K562 (cell line): ENCODE measurements at regions not wholly inside any gene's neighbourhood (a gene's known extent, or its start where the extent isn't known, plus 50 kb on each side); places are given as distances from the start of the nearest gene placed in this dataset.

Source experiments
- ATAC-seq: fragments of 200-7000 bp; cut with Tn5 transposase; 3 replicates; pipeline ENCODE4 v1.9.1; 2020; ENCODE audit warnings: moderate library complexity
- BruUV-seq: library from RNA; stranded (reverse); fragments of 400-500 nt; replicated peaks from 2 replicates; lab custom pipeline; 2021; lab: Mats Ljungman, UMichigan
- CTCF ChIA-PET: fragments of 300-600 bp; formaldehyde crosslinking; extraction: SDS; loops from one replicate; lab custom pipeline; 2021; ENCODE audit warnings: low intra/inter-chr PET ratio; lab: Yijun Ruan, JAX
- POLR2A ChIA-PET: fragments of 300-600, 350-650 bp; sonication (Branson Sonifier 250); formaldehyde crosslinking; extraction: SDS; loops from one replicate; lab custom pipeline; 2021; ENCODE audit warnings: antibody characterized with exemption, inconsistent platforms; lab: Yijun Ruan, JAX
- DNase-seq, 4 experiments: peaks; one replicate each; pipeline versions ENCODE4 v3.0.0 to v3.0.0-alpha.2; 2011 to 2018; ENCODE audit warnings: low spot score in 3 of 4, mixed read lengths in 3 of 4; ENCODE audit errors: extremely low read depth in 1 of 4
- FAIRE-seq: peaks from 2 replicates; lab custom pipeline; 2011; peaks lifted over from hg19 to GRCh38; lab: Jason Lieb, UNC
- H2AFZ ChIP-seq: 2 replicates; pipeline ENCODE4 v1.6.0; 2011; ENCODE audit warnings: low read depth, low read length, control low read depth, inconsistent platforms
- H3K27ac ChIP-seq: fragments of 200-600 bp; 3 replicates; pipeline ENCODE4 v1.8.0; 2011; ENCODE audit warnings: low read depth, mild to moderate bottlenecking, control low read depth, inconsistent platforms, low read length, moderate library complexity, mixed read lengths; ENCODE audit errors: extremely low read depth
- H3K27me3 ChIP-seq, 2 experiments: fragments of 300-600 bp in 1 of 2; 2 replicates in 1 of 2; 3 replicates in 1 of 2; pipeline versions ENCODE4 v1.6.0 to v1.8.0; 2011; ENCODE audit warnings: inconsistent platforms in 2 of 2, low read length in 2 of 2, mild to moderate bottlenecking in 1 of 2, mixed read lengths in 1 of 2, moderate library complexity in 1 of 2; ENCODE audit not compliant: control insufficient read depth in 2 of 2, insufficient read depth in 2 of 2
- H3K36me3 ChIP-seq: fragments of 300-600 bp; 3 replicates; pipeline ENCODE4 v1.8.0; 2011; ENCODE audit warnings: mild to moderate bottlenecking, low read length, inconsistent platforms; ENCODE audit not compliant: control insufficient read depth, insufficient read depth
- H3K4me1 ChIP-seq, 2 experiments: fragments of 200-600 bp in 1 of 2; replicated peaks in 1 of 2; 2 replicates in 1 of 2; 3 replicates in 1 of 2; pipeline versions ENCODE4 v1.5.1 to v1.8.0; 2011; ENCODE audit warnings: inconsistent platforms in 2 of 2, low read length in 2 of 2, mild to moderate bottlenecking in 1 of 2, mixed read lengths in 1 of 2, moderate library complexity in 1 of 2; ENCODE audit not compliant: control insufficient read depth in 2 of 2, insufficient read depth in 2 of 2
- H3K4me2 ChIP-seq: 2 replicates; pipeline ENCODE4 v1.6.1; 2011; ENCODE audit warnings: low read length, control low read depth, inconsistent platforms, mixed read lengths; ENCODE audit not compliant: insufficient read depth
- H3K4me3 ChIP-seq: fragments of 200-600 bp; sonication (generic), shearing (Covaris generic); 2 replicates; pipeline ENCODE4 v1.5.1; 2016; ENCODE audit warnings: control low read depth, inconsistent platforms
- H3K79me2 ChIP-seq: fragments of 200-600 bp; 3 replicates; pipeline ENCODE4 v1.8.0; 2011; ENCODE audit warnings: low read length, inconsistent platforms; ENCODE audit not compliant: control insufficient read depth, insufficient read depth
- H3K9ac ChIP-seq, 2 experiments: 2 replicates each; pipeline versions ENCODE4 v1.6.0 to v1.6.1; 2011; ENCODE audit warnings: low read depth in 2 of 2, low read length in 2 of 2, control low read depth in 1 of 2, inconsistent platforms in 1 of 2, mild to moderate bottlenecking in 1 of 2, mixed read lengths in 1 of 2; ENCODE audit not compliant: insufficient read depth in 1 of 2
- H3K9me1 ChIP-seq: one replicate; pipeline ENCODE4 v1.6.0; 2011; ENCODE audit warnings: inconsistent platforms, mild to moderate bottlenecking, low read length, moderate library complexity; ENCODE audit not compliant: control insufficient read depth, insufficient read depth
- H3K9me3 ChIP-seq: replicated peaks from 2 replicates; pipeline ENCODE4 v1.5.1; 2011; ENCODE audit warnings: low read depth, low read length, inconsistent platforms; ENCODE audit not compliant: control insufficient read depth, insufficient read depth
- H4K20me1 ChIP-seq: replicated peaks from 2 replicates; pipeline ENCODE4 v1.6.1; 2011; ENCODE audit warnings: low read length, inconsistent platforms, mixed read lengths; ENCODE audit not compliant: control insufficient read depth, insufficient read depth
- ATF7 ChIP-seq: fragments of 450-650 bp; IDR thresholded peaks from 2 replicates; pipeline ENCODE4 v1.7.1; 2014; ENCODE audit warnings: mild to moderate bottlenecking, moderate library complexity
- BHLHE40 ChIP-seq: IDR thresholded peaks from 2 replicates; pipeline ENCODE4 v1.6.1; 2011; ENCODE audit warnings: low read length, improper control_type of control experiment
- CEBPB ChIP-seq: fragments of 450-650 bp; IDR thresholded peaks from 2 replicates; pipeline ENCODE4 v1.6.1; 2016; ENCODE audit warnings: missing genetic modification characterization, missing compliant biosample characterization
- E2F8 ChIP-seq: fragments of 450-650 bp; IDR thresholded peaks from 2 replicates; pipeline ENCODE4 v1.7.1; 2018; ENCODE audit warnings: mild to moderate bottlenecking, low read depth; ENCODE audit not compliant: partially characterized antibody
- ETV1 ChIP-seq: fragments of 450-650 bp; conservative IDR thresholded peaks from 2 replicates; pipeline ENCODE4 v1.6.1; 2016; ENCODE audit warnings: missing genetic modification characterization, control low read depth, low read depth, missing compliant biosample characterization
- HOMEZ ChIP-seq: fragments of 250-450 bp; sonication (Bioruptor Pico); IDR thresholded peaks from 2 replicates; pipeline ENCODE4 v1.4.0; 2020; ENCODE audit warnings: mild to moderate bottlenecking, moderate library complexity
- RBFOX2 ChIP-seq: fragments of 200-400 bp; formaldehyde crosslinking; IDR thresholded peaks from 2 replicates; pipeline ENCODE4 v1.6.1; 2017; ENCODE audit warnings: low read depth, mild to moderate bottlenecking, low read length, moderate library complexity
- RBM25 ChIP-seq: fragments of 200-400 bp; formaldehyde crosslinking; IDR thresholded peaks from 2 replicates; pipeline ENCODE4 v1.6.1; 2018; ENCODE audit warnings: low read length, low read depth, moderate library complexity; ENCODE audit not compliant: severe bottlenecking
- SMAD4 ChIP-seq: fragments of 250-450 bp; sonication (Bioruptor Pico); conservative IDR thresholded peaks from 2 replicates; pipeline ENCODE4 v1.8.0; 2021; ENCODE audit warnings: inconsistent platforms, mild to moderate bottlenecking, moderate library complexity
- SRF ChIP-seq, 2 experiments: fragments of 250-450, 450-650 bp in 1 of 2; sonication (Bioruptor Pico) in 1 of 2; sonication (generic) in 1 of 2; formaldehyde crosslinking; IDR thresholded peaks; 2 replicates each; pipeline versions ENCODE4 v1.5.0 to v1.5.1; 2020 to 2022; ENCODE audit warnings: mild to moderate bottlenecking in 1 of 2, missing genetic modification reagents in 1 of 2
- ZBTB1 ChIP-seq: sonication (generic); formaldehyde crosslinking; IDR thresholded peaks from 2 replicates; pipeline ENCODE4 v1.8.1; 2023; ENCODE audit warnings: missing genetic modification reagents, low read depth, mild to moderate bottlenecking, borderline replicate concordance
- ZBTB43 ChIP-seq: sonication (generic); formaldehyde crosslinking; IDR thresholded peaks from 2 replicates; pipeline ENCODE4 v1.8.0; 2023; ENCODE audit warnings: mild to moderate bottlenecking, missing genetic modification reagents
- ZFP1 ChIP-seq: fragments of 450-650 bp; formaldehyde crosslinking; IDR thresholded peaks from 2 replicates; pipeline ENCODE4 v1.4.0; 2020; ENCODE audit warnings: mild to moderate bottlenecking, mixed read lengths
- ZNF583 ChIP-seq: fragments of 250-450 bp; sonication (Bioruptor Pico); IDR thresholded peaks from 2 replicates; pipeline ENCODE4 v1.4.0; 2020
- ZNF778 ChIP-seq: fragments of 450-650 bp; formaldehyde crosslinking; IDR thresholded peaks from 2 replicates; pipeline ENCODE4 v1.4.0; 2020; ENCODE audit warnings: mild to moderate bottlenecking, moderate library complexity
- WGBS: fragments of 100-300 bp; shearing (Covaris generic); methylation state at CpG from one replicate; pipeline ENCODE4 v1.1.6; 2016; ENCODE audit warnings: low coverage, mixed read lengths; ENCODE audit not compliant: insufficient coverage; ENCODE audit errors: missing lambda C conversion rate; 5-methylcytosine and 5-hydroxymethylcytosine counted together
- in situ Hi-C: fragments of 300-500 bp; cut with MboI; formaldehyde crosslinking; loops from 4 replicates; pipeline ENCODE4 v1.15.0; 2018; ENCODE audit warnings: inconsistent platforms, mixed read lengths
- intact Hi-C: fragments of 100-400 bp; cut with micrococcal nuclease; formaldehyde crosslinking; loops from 2 replicates; pipeline ENCODE4 v1.14.2; 2022

GRCh38 chr10:58932577-58933314 lies 243.7 kb upstream of the PHYHIPL start:
- no peak overlapping the region for H3K9ac ChIP-seq
- no peaks in the 10 kb centered on the region for H3K9me3 ChIP-seq
- no peak overlapping the region for H2AFZ ChIP-seq
- ATAC-seq: no peak
- CTCF ChIA-PET: no interaction called here
- no peak for FAIRE-seq
- no peak overlapping the region for H3K27ac ChIP-seq
- no peak for TF ChIP-seq ZBTB43 (CRISPR knock-in tag)
- TF ChIP-seq HOMEZ (CRISPR knock-in tag): no peak
- no peak for TF ChIP-seq ZBTB1 (CRISPR knock-in tag)
- TF ChIP-seq ZFP1: no peak
- no peak for TF ChIP-seq RBFOX2
- no peak for TF ChIP-seq ZNF583 (CRISPR knock-in tag)
- TF ChIP-seq ZNF778 (CRISPR knock-in tag): no peak
- no peak for TF ChIP-seq RBM25
- TF ChIP-seq SMAD4 (CRISPR knock-in tag): no peak
- no peak for TF ChIP-seq SRF (CRISPR knock-in tag; IDR thresholded peaks at IDR 0.05)
- TF ChIP-seq BHLHE40: no peak
- no peak for TF ChIP-seq CEBPB (tag)
- no peak for TF ChIP-seq ATF7
- no peak for TF ChIP-seq ETV1 (tag)
- TF ChIP-seq E2F8: no peak
- no peaks in the 10 kb centered on the region for H3K4me1 ChIP-seq
- H3K4me2 ChIP-seq: no peak overlapping the region
- intact Hi-C loops (no loop called here), in situ Hi-C loops (no loop called here)
- no peaks in the 10 kb centered on the region for H3K36me3 ChIP-seq
- DNase-seq: no peak
- POLR2A ChIA-PET: no interaction called here
- H3K79me2 ChIP-seq: no peaks in the 10 kb centered on the region
- no peaks in the 10 kb centered on the region for H4K20me1 ChIP-seq
- 0% methylated on average over 5 of the region's 5 CpGs for WGBS
- H3K9me1 ChIP-seq: no peaks in the 10 kb centered on the region
- BruUV-seq: no TSS peak
- H3K27me3 ChIP-seq: no peaks in the 10 kb centered on the region
- no peak overlapping the region for H3K4me3 ChIP-seq
